Caki2 (cell line): ENCODE measurements at regions not wholly inside any gene's neighbourhood (a gene's known extent, or its start where the extent isn't known, plus 50 kb on each side); places are given as distances from the start of the nearest gene placed in this dataset.

Source experiments
- DNase-seq: peaks from one replicate; pipeline ENCODE4 v3.0.0-alpha.2; 2015; ENCODE audit warnings: low read depth
- in situ Hi-C: cut with HindIII; loops from 2 replicates; pipeline ENCODE4 v1.10.0; 2016; ENCODE audit warnings: low sequenced_read_pairs, low pct_unique_long_range_greater_than_20kb, mixed read lengths

- in situ Hi-C loops = no loop called here
- no peak for DNase-seq
Observed at GRCh38 chr11:131246156-131246555, 124.3 kb upstream of the NTM start.

GRCh38 chr11:131246663-131247062 is 123.8 kb upstream of the NTM start:
- no peak for DNase-seq
- in situ Hi-C loops = no loop called here

- in situ Hi-C loops = no loop called here
- DNase-seq = no peak
Observed at GRCh38 chr11:131248588-131248987, 121.8 kb upstream of the NTM start.

DNA sequence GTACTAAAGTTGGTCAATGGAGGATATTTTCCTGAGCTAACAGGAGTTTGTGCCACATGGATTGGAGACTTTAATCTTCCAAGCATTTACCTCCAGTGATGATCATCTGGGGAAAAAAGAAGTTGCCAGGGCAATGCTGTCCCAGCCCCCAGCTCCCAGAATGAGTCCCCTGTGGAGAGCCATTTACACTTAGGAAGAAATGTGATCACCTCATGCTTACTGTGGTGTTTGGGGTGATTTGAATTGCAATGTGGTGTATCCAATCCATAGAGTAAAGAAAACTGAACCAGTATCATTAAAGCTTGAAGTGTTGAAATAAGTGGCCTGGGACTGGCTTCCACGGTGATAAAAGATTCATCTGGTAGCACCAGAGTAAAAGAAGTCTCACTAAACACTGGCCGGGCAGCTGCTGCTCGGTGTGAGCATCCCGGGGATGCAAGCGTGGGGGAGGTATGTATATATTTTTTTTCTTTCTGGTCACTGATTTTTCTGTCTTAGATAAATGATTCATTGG is 117.2 kb upstream of the NTM start:
- in situ Hi-C loops = no loop called here
- no peak for DNase-seq

DNA sequence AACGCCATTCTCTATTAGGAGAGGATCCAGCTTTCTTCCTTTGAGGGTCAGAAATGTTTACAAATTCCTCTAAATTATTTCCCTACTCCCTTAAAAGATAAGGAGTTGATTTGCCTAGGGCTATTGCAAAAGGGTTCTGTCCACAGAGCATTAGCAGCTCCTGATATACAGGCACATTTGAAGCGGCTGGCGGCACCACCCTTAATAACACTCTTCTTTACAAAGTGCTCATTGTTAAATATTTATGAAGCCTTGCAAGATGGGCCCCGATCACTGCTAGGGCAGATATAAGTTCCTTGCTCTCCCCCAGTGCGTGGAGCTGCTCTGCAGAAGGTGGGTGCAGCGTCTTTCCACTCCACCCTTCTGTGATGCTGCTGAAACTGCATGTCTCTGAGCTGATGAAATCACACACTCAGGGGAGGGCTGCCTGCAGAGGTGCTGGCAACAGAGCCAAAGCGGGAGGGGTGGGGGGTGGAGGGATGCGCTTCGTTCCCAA is 116.7 kb upstream of the NTM start:
- in situ Hi-C loops = no loop called here
- no peak for DNase-seq

DNA sequence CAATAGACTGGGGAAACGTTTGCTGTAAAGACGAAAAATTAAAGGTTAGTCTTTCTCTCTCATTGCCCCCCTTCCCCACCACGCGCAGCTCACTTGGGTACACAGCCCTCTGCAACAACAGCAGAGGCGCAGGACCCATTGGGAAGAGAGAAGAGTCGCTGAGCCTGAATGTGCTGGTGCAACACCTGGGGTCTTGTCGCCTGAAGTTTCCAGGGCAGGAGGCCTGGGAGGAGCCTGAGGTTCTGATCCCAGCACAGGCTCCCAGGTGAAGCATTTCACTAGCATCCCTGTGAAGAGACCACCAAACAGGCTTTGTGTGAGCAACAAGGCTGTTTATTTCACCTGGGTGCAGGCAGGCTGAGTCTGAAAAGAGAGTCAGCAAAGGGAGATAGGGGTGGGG is 116.2 kb upstream of the NTM start:
- in situ Hi-C loops = no loop called here
- DNase-seq = no peak

DNA sequence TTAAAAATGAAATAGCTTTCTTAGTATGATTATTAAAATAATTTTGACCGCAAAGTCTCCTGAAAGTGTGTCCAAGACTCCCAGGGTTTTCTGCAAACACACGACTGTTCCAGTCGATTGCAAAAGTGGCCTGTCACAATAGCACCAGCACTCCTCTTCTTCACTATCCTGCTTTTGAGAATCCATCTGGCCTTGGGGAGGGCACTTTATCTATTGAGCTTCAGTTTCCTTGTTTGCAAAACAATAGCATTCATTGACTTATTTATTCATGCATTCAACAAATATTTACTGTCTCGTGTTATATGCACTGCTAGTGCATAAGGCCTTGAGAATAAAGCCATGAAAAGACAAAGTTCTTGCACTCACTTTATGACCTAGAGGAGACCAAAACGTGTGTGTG is 96.2 kb upstream of the NTM start:
- no peak for DNase-seq
- in situ Hi-C loops = no loop called here

DNA sequence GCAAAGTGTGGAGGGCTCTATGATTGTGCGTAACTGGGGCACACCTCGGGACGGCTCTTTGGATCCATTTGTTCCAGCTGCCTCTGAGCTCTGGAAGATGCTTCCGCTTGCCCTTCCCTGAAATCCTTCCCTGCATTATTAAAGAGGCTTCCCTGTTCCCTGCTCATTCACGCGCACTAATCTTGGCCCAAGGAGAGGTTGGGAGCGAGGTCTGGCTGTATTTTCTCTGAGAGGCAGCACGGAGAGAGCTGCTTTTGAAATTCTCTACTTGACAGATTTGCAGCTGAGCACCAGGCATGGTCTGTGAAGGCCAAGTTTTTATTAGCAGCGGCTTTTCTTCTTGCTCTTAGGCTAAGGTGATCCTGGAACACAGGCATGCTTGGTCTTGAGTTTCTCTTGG is 94.8 kb upstream of the NTM start:
- in situ Hi-C loops = no loop called here

DNA sequence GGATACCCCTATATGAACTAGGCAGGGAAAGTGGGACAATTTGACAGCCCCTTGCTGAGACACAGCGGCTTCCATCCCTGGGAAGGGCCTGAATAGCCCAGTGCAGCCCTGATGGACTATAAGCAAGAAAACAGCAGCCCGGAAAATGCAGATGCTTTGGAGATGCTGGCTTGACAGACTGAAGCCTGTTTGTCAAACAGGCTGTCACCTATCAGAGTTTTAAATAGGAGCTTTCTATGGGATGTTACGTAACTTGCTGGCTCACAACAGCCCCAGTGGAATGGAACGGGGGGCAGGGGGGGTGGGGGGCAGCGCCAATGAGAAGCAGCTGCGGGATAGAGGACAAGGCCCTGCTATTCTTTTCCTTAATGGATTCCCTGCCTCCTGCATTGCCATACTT is 91.9 kb upstream of the NTM start:
- no peak for DNase-seq
- in situ Hi-C loops = no loop called here

More for the DNA sequence above, 94.8 kb upstream of the NTM start:
- DNase-seq = no peak

DNA sequence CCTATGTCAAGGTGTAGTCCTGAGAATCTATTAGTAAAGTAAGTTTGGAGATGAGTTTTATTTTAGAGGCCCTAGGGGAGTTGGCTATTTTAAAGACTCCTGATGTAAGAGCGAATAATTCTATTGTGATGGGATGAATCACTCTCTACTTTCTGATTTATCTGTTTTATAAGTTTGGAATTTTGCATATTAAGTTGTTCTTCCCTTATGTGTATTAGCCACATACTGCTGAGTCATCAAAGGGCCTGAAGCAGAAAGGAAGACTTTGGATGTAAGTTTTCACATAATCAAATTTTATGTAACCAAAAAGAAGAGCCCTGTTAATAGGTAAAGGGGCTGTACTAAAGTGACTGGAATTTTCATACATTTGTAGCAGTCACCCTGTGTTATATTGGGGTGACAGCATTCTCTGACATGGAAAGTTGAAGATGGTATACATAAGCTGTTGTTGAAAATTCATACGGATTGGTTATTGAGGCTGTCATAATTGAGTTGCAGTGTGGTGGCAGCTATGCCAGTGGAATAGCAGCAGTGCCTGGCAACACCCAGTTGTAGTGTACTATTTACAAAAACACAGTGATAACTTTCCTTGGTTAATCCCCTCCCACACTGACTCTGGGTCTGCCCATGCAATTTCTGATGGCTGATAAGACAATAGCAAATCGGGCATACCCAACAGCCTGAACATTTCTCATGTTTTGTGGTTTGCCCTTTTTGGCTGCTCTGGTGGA is 90.6 kb upstream of the NTM start:
- DNase-seq = no peak
- in situ Hi-C loops = no loop called here

- no peak for DNase-seq
- in situ Hi-C loops = no loop called here
Observed at GRCh38 chr11:131281316-131281715, 89.1 kb upstream of the NTM start.

GRCh38 chr11:131284041-131284440 is 86.4 kb upstream of the NTM start:
- no peak for DNase-seq
- in situ Hi-C loops = no loop called here

DNA sequence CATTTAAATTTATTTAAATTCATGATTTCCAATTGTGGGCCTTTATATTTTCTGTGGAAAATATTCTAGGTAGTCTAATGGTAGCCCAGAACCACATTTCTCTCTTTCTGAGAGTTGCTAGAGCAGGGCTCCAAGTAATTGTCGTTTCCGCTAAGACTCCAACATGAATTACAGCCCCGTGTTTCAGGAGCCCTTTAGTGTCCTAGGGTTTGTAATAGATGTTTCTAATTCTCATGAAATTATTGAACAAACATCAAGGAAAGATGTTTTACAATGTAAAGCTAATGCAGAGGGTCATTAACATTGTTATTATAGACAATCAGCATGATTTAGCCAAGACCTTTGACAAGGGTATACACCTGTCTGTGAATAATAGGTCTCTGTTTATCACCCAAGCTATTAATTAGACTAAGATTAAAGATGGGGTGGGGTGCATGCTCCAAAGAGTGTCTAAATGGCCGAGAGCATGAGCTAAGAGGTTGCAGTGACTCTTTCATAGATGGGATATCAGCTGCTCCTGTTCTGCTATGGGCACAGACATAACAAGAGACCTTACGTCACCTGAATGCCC is 81.8 kb upstream of the NTM start:
- no peak for DNase-seq
- in situ Hi-C loops = no loop called here

GRCh38 chr11:131290185-131290584 is 80.2 kb upstream of the NTM start:
- in situ Hi-C loops = no loop called here
- DNase-seq = no peak

DNA sequence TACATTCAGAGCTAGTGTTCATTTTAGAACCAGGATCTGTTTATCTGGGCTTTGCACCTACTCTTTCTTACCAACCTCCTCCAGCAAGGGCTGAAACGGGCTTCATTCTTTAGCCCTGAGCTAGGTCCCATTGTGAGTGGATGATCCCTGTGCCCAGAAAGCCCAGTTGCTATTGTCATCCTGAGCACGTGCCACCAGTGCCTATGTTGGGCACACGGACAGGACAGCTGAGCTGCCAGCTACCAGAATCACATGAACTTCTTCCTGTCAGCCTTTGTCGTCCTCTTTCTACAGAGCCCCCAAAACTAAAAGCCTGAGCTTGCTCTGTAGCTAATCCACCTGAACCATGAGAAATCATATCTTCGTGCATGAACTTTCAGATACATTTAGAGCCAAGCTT is 74.4 kb upstream of the NTM start:
- no peak for DNase-seq
- in situ Hi-C loops = no loop called here

GRCh38 chr11:131297441-131297840 is 73.0 kb upstream of the NTM start:
- in situ Hi-C loops = no loop called here
- no peak for DNase-seq

GRCh38 chr11:131299598-131300438 is 70.6 kb upstream of the NTM start:
- in situ Hi-C loops = no loop called here
- DNase-seq = no peak

GRCh38 chr11:131300439-131300717 is 70.0 kb upstream of the NTM start:
- DNase-seq = no peak
- in situ Hi-C loops = no loop called here

DNA sequence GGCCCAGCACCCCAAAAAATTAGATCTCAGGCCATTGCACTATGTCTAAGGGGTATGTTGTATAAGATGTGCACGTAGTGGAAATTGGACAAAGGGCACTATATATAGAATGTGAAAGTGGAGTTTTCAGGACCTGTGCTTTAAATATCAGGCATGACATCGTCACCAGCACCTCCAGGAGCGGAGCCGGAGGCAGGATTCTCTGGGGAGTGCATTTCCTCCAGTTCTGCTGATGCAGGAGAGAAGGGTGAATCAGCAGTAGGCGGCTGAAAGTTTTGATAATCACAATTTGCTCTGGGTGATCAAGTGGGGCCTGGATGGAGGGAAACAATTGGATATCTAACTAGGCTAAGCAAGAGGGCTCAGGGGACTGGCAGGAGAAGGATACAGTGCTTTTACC is 69.1 kb upstream of the NTM start:
- no peak for DNase-seq

More for the DNA sequence above, 69.1 kb upstream of the NTM start:
- in situ Hi-C loops = no loop called here
